Tibial artery (tissue), 4 donors: ENCODE measurements at regions not wholly inside any gene's neighbourhood (a gene's known extent, or its start where the extent isn't known, plus 50 kb on each side); places are given as distances from the start of the nearest gene placed in this dataset.
"Not testable (repeated sequence)": the region's sequence is repeated elsewhere in the genome, so short reads cannot be mapped to it uniquely, and the experiment has no call there.

ENCODE experiments used
- DNase-seq, 2 donors: peaks; one replicate each; pipeline ENCODE4 v3.0.0-alpha.2; 2019
- H3K27ac ChIP-seq, 2 donors: fragments of 200-600 bp; sonication (generic) in 1 of 2; 1 replicate in 1 of 2; 2 replicates in 1 of 2; pipeline ENCODE4 v1.5.1; 2018 to 2019; ENCODE audit warnings: mild to moderate bottlenecking in 1 of 2
- H3K27me3 ChIP-seq, 2 donors: fragments of 200-600 bp; sonication (generic) in 1 of 2; one replicate each; pipeline versions ENCODE4 v1.5.1 to v1.6.0; 2016 to 2019
- H3K36me3 ChIP-seq, 3 donors: fragments of 200-600 bp; sonication (generic) in 2 of 3; one replicate each; pipeline ENCODE4 v1.5.1; 2016 to 2019; ENCODE audit warnings: mild to moderate bottlenecking in 2 of 3
- H3K4me1 ChIP-seq, 4 donors: fragments of 200-600 bp; sonication (generic) in 2 of 4; 1 replicate in 3 of 4; 2 replicates in 1 of 4; pipeline ENCODE4 v1.5.1; 2016 to 2019
- H3K4me3 ChIP-seq, 2 donors: fragments of 200-600 bp; sonication (generic) in 1 of 2; 1 replicate in 1 of 2; 2 replicates in 1 of 2; pipeline ENCODE4 v1.5.1; 2018 to 2019; ENCODE audit warnings: mild to moderate bottlenecking in 2 of 2
- H3K9me3 ChIP-seq, 3 donors: fragments of 200-600 bp; sonication (generic) in 1 of 3; one replicate each; pipeline ENCODE4 v1.5.1; 2016 to 2019
- intact Hi-C: fragments of 100-400 bp; cut with DNase I; formaldehyde crosslinking; loops from one replicate; pipeline ENCODE4 v1.15.0; 2023; ENCODE audit warnings: low total_unique reads
- TF ChIP-seq, protein P1 (sequence below), 2 experiments: fragments of 200-600 bp in 1 of 2; fragments of 450-650 bp in 1 of 2; IDR thresholded peaks; one replicate each; pipeline ENCODE4 v1.5.1; 2017 to 2019; ENCODE audit warnings: antibody characterized with exemption in 2 of 2, mild to moderate bottlenecking in 1 of 2, moderate library complexity in 1 of 2

DNA sequence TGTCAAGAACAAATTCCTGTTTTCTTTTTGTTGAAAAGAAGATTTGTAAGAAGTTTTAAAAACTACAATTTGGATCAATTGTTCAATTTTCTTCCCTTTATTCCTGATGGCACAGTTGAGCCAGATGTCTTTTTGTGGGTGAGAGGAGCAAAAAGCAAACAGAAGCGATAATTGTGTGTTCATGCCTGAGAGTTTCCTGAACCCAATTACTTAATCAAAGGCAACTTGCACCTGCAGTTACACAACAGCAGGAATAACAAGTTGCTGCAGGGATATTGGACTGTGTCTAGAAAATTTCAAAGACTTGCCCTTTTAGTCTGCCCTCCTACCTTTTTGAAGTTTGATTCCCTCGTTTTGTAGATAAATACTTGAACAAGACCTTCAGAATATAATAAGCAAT, 383.6 kb downstream of the DSEL start:
- TF ChIP-seq, protein P1, sequence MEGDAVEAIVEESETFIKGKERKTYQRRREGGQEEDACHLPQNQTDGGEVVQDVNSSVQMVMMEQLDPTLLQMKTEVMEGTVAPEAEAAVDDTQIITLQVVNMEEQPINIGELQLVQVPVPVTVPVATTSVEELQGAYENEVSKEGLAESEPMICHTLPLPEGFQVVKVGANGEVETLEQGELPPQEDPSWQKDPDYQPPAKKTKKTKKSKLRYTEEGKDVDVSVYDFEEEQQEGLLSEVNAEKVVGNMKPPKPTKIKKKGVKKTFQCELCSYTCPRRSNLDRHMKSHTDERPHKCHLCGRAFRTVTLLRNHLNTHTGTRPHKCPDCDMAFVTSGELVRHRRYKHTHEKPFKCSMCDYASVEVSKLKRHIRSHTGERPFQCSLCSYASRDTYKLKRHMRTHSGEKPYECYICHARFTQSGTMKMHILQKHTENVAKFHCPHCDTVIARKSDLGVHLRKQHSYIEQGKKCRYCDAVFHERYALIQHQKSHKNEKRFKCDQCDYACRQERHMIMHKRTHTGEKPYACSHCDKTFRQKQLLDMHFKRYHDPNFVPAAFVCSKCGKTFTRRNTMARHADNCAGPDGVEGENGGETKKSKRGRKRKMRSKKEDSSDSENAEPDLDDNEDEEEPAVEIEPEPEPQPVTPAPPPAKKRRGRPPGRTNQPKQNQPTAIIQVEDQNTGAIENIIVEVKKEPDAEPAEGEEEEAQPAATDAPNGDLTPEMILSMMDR (IDR thresholded peaks at IDR 0.05) = no peak
- Histone ChIP-seq H3K36me3 (no peaks in the 10 kb centered on the region), H3K4me3 (no peak overlapping the region), H3K27ac (no peak overlapping the region), H3K27me3 (no peaks in the 10 kb centered on the region), H3K9me3 (no peaks in the 10 kb centered on the region), H3K4me1 (no peaks in the 10 kb centered on the region)
- intact Hi-C loops = no loop called here
- no peak for DNase-seq

DNA sequence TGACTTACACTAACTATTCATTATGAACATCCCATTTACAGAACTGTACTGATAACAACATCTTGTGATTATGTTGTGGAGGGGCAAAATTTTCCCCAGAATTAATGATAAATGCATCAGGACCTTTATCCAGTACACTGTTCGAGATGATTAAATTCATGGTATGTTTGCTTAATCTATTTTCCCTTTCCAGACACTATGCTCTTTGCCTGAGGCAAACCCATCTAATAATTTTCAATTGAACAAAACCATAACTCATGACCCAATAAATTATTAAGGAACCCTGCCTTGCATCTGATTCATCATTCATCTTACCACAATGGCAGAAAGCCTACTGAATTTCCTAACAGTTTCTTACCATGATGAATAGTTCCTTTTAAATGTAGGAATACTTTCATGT, 385.0 kb downstream of the DSEL start:
- no peak overlapping the region for H3K4me3 ChIP-seq
- no peaks in the 10 kb centered on the region for H3K27me3 ChIP-seq
- TF ChIP-seq, protein P1 (IDR thresholded peaks at IDR 0.05) = no peak
- no peaks in the 10 kb centered on the region for H3K36me3 ChIP-seq
- no peak overlapping the region for H3K27ac ChIP-seq
- H3K9me3 ChIP-seq = no peaks in the 10 kb centered on the region
- no peak for DNase-seq
- no peaks in the 10 kb centered on the region for H3K4me1 ChIP-seq
- intact Hi-C loops = no loop called here

DNA sequence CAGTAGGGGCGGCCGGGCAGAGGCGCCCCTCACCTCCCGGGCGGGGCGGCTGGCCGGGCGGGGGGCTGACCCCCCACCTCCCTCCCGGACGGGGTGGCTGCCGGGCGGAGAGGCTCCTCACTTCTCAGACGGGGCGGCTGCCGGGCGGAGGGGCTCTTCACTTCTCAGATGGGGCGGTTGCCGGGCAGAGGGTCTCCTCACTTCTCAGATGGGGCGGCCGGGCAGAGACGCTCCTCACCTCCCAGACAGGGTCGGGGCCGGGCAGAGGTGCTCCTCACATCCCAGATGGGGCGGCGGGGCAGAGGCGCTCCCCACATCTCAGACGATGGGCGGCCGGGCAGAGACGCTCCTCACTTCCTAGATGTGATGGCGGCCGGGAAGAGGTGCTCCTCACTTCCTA, 389.8 kb downstream of the DSEL start:
- DNase-seq, H3K4me1 ChIP-seq, H3K36me3 ChIP-seq, H3K9me3 ChIP-seq, H3K4me3 ChIP-seq, H3K27me3 ChIP-seq, H3K27ac ChIP-seq, intact Hi-C loops: not testable (repeated sequence)

DNA sequence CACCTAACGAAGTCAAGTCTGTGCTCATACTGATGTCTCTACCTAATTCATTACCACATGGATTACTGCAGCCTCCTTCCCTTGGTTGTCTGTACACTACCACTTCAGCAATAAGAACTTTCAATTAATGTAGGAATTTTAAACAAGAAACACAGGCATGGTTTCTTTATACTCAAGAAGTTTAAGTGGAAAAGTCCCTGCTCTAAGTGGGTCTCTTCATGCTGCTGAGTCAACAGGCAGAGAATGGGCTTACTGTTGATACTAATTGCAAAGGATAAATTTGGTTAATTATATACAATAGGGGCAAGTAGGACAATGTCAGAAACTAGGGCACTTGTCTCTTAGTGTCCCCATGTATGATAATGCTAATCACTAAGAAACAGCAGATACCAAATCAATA, 392.6 kb downstream of the DSEL start:
- no peak for DNase-seq
- no peak overlapping the region for H3K27ac ChIP-seq
- no peaks in the 10 kb centered on the region for H3K9me3 ChIP-seq
- H3K4me3 ChIP-seq = no peak overlapping the region
- H3K36me3 ChIP-seq = no peaks in the 10 kb centered on the region
- intact Hi-C loops = no loop called here
- TF ChIP-seq, protein P1 (IDR thresholded peaks at IDR 0.05) = no peak
- H3K4me1 ChIP-seq = no peaks in the 10 kb centered on the region
- H3K27me3 ChIP-seq = no peaks in the 10 kb centered on the region

DNA sequence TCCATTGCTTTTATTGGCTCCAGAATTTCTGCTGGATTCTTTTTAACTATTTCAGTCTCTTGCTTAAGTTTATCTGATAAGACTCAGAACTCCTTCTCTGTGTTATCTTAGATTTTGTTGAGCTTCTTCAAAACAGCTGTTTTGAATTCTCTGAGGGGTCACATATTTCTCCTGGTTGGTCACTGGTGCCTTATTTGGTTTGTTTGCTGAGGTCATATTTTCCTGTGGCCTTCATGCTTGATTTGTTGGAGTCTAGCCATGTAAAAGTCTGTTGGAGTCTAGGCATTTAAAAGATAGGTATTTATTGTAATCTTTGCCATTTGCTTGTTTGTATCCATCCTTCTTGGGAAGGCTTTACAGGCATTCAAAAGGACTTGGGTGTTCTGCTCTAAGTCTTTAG, 398.7 kb downstream of the DSEL start:
- no peaks in the 10 kb centered on the region for H3K9me3 ChIP-seq
- TF ChIP-seq, protein P1 (IDR thresholded peaks at IDR 0.05) = no peak
- H3K36me3 ChIP-seq = no peaks in the 10 kb centered on the region
- intact Hi-C loops = no loop called here
- no peaks in the 10 kb centered on the region for H3K27me3 ChIP-seq
- no peak for DNase-seq
- H3K27ac ChIP-seq = no peak overlapping the region
- H3K4me1 ChIP-seq = no peaks in the 10 kb centered on the region
- no peak overlapping the region for H3K4me3 ChIP-seq

DNA sequence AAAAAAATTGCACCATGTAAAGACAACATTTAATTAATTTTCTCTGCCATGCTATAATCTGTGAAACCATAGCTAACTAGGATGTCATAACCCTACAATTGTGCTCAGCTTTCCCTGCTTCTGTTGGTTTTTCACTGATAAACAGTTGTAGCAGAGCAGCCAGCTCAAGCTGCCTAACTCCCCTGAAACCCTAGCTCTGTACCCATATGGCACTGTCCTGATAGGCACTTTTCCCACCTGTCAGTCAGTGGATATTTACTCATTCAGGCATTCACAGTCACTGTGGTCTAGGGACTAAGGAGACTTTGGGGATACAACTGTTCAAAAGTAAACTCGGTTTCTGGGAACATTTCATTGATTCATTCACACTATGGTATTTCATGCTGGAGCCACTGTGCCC, 407.0 kb downstream of the DSEL start:
- Histone ChIP-seq H3K36me3 (no peaks in the 10 kb centered on the region), H3K27me3 (no peaks in the 10 kb centered on the region), H3K27ac (no peak overlapping the region), H3K4me1 (no peaks in the 10 kb centered on the region), H3K4me3 (no peak overlapping the region), H3K9me3 (no peaks in the 10 kb centered on the region)
- no peak for DNase-seq
- intact Hi-C loops = loop anchor here (10.0 kb wide), 1 partner anchor 85 kb away; no protein-coding TSS in a partner anchor
- TF ChIP-seq, protein P1 (IDR thresholded peaks at IDR 0.05) = no peak
